ENCODE measurements at regions not wholly inside any gene's neighbourhood (a gene's known extent, or its start where the extent isn't known, plus 50 kb on each side); places are given as distances from the start of the nearest gene placed in this dataset.

- H3K27ac Mint-ChIP-seq: no peak overlapping the region
- no peak for TF ChIP-seq CTCF (IDR thresholded peaks at IDR 0.05; ENCODE audit: unreplicated experiment in 3 of 3)
- no peaks in the 10 kb centered on the region for H3K4me1 Mint-ChIP-seq
- peaks cover 4% of the 10 kb centered on the region for H3K9me3 Mint-ChIP-seq
- H3K4me3 Mint-ChIP-seq: no peak overlapping the region
- H3K36me3 Mint-ChIP-seq (ENCODE audit: low read depth): no peaks in the 10 kb centered on the region
- no peaks in the 10 kb centered on the region for H3K27me3 Mint-ChIP-seq (ENCODE audit: low read depth)
Measured at GRCh38 chr7:84790882-84791281, 396.0 kb downstream of the SEMA3D start.

- Mint-ChIP-seq H3K9me3 (no peaks in the 10 kb centered on the region), H3K36me3 (ENCODE audit: low read depth) (no peaks in the 10 kb centered on the region), H3K27ac (no peak overlapping the region), H3K27me3 (ENCODE audit: low read depth) (no peaks in the 10 kb centered on the region), H3K4me1 (peaks cover 10% of the 10 kb centered on the region), H3K4me3 (no peak overlapping the region)
- no peak for TF ChIP-seq CTCF (IDR thresholded peaks at IDR 0.05; ENCODE audit: unreplicated experiment in 3 of 3)
Measured at GRCh38 chr7:84786073-84786472, 400.8 kb downstream of the SEMA3D start.

GRCh38 chr7:84784450-84784849, 402.4 kb downstream of the SEMA3D start:
- H3K4me3 Mint-ChIP-seq: no peak overlapping the region
- H3K27ac Mint-ChIP-seq: no peak overlapping the region
- no peaks in the 10 kb centered on the region for H3K9me3 Mint-ChIP-seq
- no peaks in the 10 kb centered on the region for H3K36me3 Mint-ChIP-seq (ENCODE audit: low read depth)
- no peaks in the 10 kb centered on the region for H3K27me3 Mint-ChIP-seq (ENCODE audit: low read depth)
- no peak for TF ChIP-seq CTCF (IDR thresholded peaks at IDR 0.05; ENCODE audit: unreplicated experiment in 3 of 3)
- peaks cover 10% of the 10 kb centered on the region for H3K4me1 Mint-ChIP-seq

- Mint-ChIP-seq H3K4me1 (peaks cover 10% of the 10 kb centered on the region), H3K27ac (no peak overlapping the region), H3K9me3 (no peaks in the 10 kb centered on the region)
Measured at GRCh38 chr7:84783141-84783778, 403.6 kb downstream of the SEMA3D start.

GRCh38 chr7:84781838-84782237, 405.0 kb downstream of the SEMA3D start:
- H3K9me3 Mint-ChIP-seq: peaks cover 4% of the 10 kb centered on the region
- H3K36me3 Mint-ChIP-seq (ENCODE audit: low read depth): no peaks in the 10 kb centered on the region
- H3K27me3 Mint-ChIP-seq (ENCODE audit: low read depth): no peaks in the 10 kb centered on the region
- H3K4me3 Mint-ChIP-seq: no peak overlapping the region
- TF ChIP-seq CTCF (IDR thresholded peaks at IDR 0.05; ENCODE audit: unreplicated experiment in 3 of 3): no peak
- peaks cover 10% of the 10 kb centered on the region for H3K4me1 Mint-ChIP-seq
- H3K27ac Mint-ChIP-seq: no peak overlapping the region

More at GRCh38 chr7:84783141-84783778, 403.6 kb downstream of the SEMA3D start:
- no peak for TF ChIP-seq CTCF (IDR thresholded peaks at IDR 0.05; ENCODE audit: unreplicated experiment in 3 of 3)
- Mint-ChIP-seq H3K4me3 (no peak overlapping the region), H3K27me3 (ENCODE audit: low read depth) (no peaks in the 10 kb centered on the region), H3K36me3 (ENCODE audit: low read depth) (no peaks in the 10 kb centered on the region)

Measured in nephron (organoid).